Endothelial cell of umbilical vein (primary cell): ENCODE measurements at regions not wholly inside any gene's neighbourhood (a gene's known extent, or its start where the extent isn't known, plus 50 kb on each side); places are given as distances from the start of the nearest gene placed in this dataset.

Experiments
- BruUV-seq: library from RNA; stranded (reverse); fragments of 400-500 nt; replicated peaks from 2 replicates; lab custom pipeline; 2021; lab: Mats Ljungman, UMichigan
- CTCF ChIA-PET: fragments of 300-600, 350-600 bp; sonication (Branson Sonifier 250); formaldehyde crosslinking; loops from one replicate; lab custom pipeline; 2021; ENCODE audit warnings: antibody characterized with exemption, inconsistent platforms; lab: Charles Lee
- POLR2A ChIA-PET: fragments of 300-600, 350-600 bp; sonication (Branson Sonifier 250); formaldehyde crosslinking; loops from one replicate; lab custom pipeline; 2021; ENCODE audit warnings: antibody characterized with exemption, inconsistent platforms; lab: Charles Lee
- DNase-seq: peaks from one replicate; pipeline ENCODE4 v3.0.0-alpha.2; 2011; ENCODE audit warnings: low read depth, low spot score
- FAIRE-seq: peaks from 2 replicates; lab custom pipeline; 2011; peaks lifted over from hg19 to GRCh38; lab: Jason Lieb, UNC
- H2AFZ ChIP-seq: 2 replicates; pipeline ENCODE4 v1.6.0; 2012; ENCODE audit warnings: low read depth, low read length, control low read depth, inconsistent platforms
- H3K27ac ChIP-seq: 2 replicates; pipeline ENCODE4 v1.5.1; 2011; ENCODE audit warnings: low read depth, mild to moderate bottlenecking, control low read depth, low read length, moderate library complexity; ENCODE audit not compliant: insufficient read depth
- H3K27me3 ChIP-seq, 2 experiments: 2 replicates each; pipeline versions ENCODE4 v1.6.0 to v1.6.1; 2011; ENCODE audit warnings: low read length in 2 of 2, mixed read lengths in 1 of 2; ENCODE audit not compliant: control insufficient read depth in 2 of 2, insufficient read depth in 2 of 2
- H3K36me3 ChIP-seq, 2 experiments: 2 replicates in 1 of 2; 3 replicates in 1 of 2; pipeline ENCODE4 v1.5.1; 2011; ENCODE audit warnings: low read length in 2 of 2, mild to moderate bottlenecking in 1 of 2, moderate library complexity in 1 of 2; ENCODE audit not compliant: control insufficient read depth in 2 of 2, insufficient read depth in 2 of 2; ENCODE audit errors: extremely low read depth in 1 of 2
- H3K4me1 ChIP-seq: 3 replicates; pipeline ENCODE4 v1.5.1; 2011; ENCODE audit warnings: mild to moderate bottlenecking, low read length; ENCODE audit not compliant: control insufficient read depth, insufficient read depth; ENCODE audit errors: extremely low read depth
- H3K4me2 ChIP-seq: 2 replicates; pipeline ENCODE4 v1.6.1; 2011; ENCODE audit warnings: low read length, control low read depth, mixed read lengths; ENCODE audit not compliant: insufficient read depth
- H3K4me3 ChIP-seq, 3 experiments: fragments of 200-600 bp in 1 of 3; sonication (generic), shearing (Covaris generic) in 1 of 3; replicated peaks in 1 of 3; 2 replicates each; pipeline ENCODE4 v1.5.1; 2011 to 2016; ENCODE audit warnings: control low read depth in 3 of 3, low read length in 3 of 3, mild to moderate bottlenecking in 2 of 3, inconsistent platforms in 1 of 3, low read depth in 1 of 3, moderate library complexity in 1 of 3; ENCODE audit not compliant: insufficient read depth in 1 of 3
- H3K79me2 ChIP-seq: 2 replicates; pipeline ENCODE4 v1.6.0; 2012; ENCODE audit warnings: low read length, inconsistent platforms; ENCODE audit not compliant: control insufficient read depth, insufficient read depth
- H3K9ac ChIP-seq: replicated peaks from 2 replicates; pipeline ENCODE3; 2011; ENCODE audit warnings: low read length, control low read depth; ENCODE audit not compliant: insufficient read depth; ENCODE audit errors: extremely low read depth
- H3K9me1 ChIP-seq: replicated peaks from 3 replicates; pipeline ENCODE4 v1.6.0; 2011; ENCODE audit warnings: mild to moderate bottlenecking, low read length; ENCODE audit not compliant: control insufficient read depth, insufficient read depth; ENCODE audit errors: extremely low read depth
- H3K9me3 ChIP-seq: replicated peaks from 2 replicates; pipeline ENCODE4 v1.5.1; 2012; ENCODE audit warnings: low read length, inconsistent platforms; ENCODE audit not compliant: control insufficient read depth, insufficient read depth
- H4K20me1 ChIP-seq: replicated peaks from 2 replicates; pipeline ENCODE3; 2011; ENCODE audit warnings: mild to moderate bottlenecking, low read length; ENCODE audit not compliant: control insufficient read depth, insufficient read depth; ENCODE audit errors: extremely low read depth
- CTCF ChIP-seq, 2 donors: IDR thresholded peaks; 1 replicate in 1 of 2; 2 replicates in 1 of 2; pipeline ENCODE4 v1.5.1; 2011; ENCODE audit warnings: low read length in 2 of 2, mild to moderate bottlenecking in 2 of 2, moderate library complexity in 2 of 2, control low read depth in 1 of 2, inconsistent platforms in 1 of 2, low read depth in 1 of 2; ENCODE audit not compliant: insufficient read depth in 1 of 2; ENCODE audit errors: extremely low read depth in 1 of 2
- EZH2 ChIP-seq: IDR thresholded peaks from 2 replicates; pipeline ENCODE4 v1.6.1; 2012; ENCODE audit warnings: borderline replicate concordance, low read depth, mild to moderate bottlenecking, moderate library complexity, low read length, inconsistent platforms; ENCODE audit not compliant: severe bottlenecking
- FOS ChIP-seq: IDR thresholded peaks from 2 replicates; pipeline ENCODE4 v1.6.1; 2011; ENCODE audit warnings: mild to moderate bottlenecking, low read length, moderate library complexity, borderline replicate concordance; ENCODE audit not compliant: insufficient read depth
- GATA2 ChIP-seq: IDR thresholded peaks from 2 replicates; pipeline ENCODE4 v1.7.0; 2011; ENCODE audit warnings: low read depth, mild to moderate bottlenecking, moderate library complexity, mixed read lengths, low read length; ENCODE audit not compliant: insufficient read length, insufficient read depth
- JUN ChIP-seq: IDR thresholded peaks from 2 replicates; pipeline ENCODE4 v1.6.1; 2011; ENCODE audit warnings: borderline replicate concordance, low read depth; ENCODE audit not compliant: insufficient read length, insufficient read depth
- MAX ChIP-seq: IDR thresholded peaks from 2 replicates; pipeline ENCODE4 v1.6.1; 2011; ENCODE audit not compliant: insufficient read depth, insufficient read length
- MYC ChIP-seq: IDR thresholded peaks from one replicate; pipeline ENCODE4 v1.6.1; 2011; ENCODE audit warnings: mild to moderate bottlenecking, low read depth, low read length
- POLR2A ChIP-seq: IDR thresholded peaks from 2 replicates; pipeline ENCODE4 v1.6.1; 2012; ENCODE audit warnings: low read depth, mild to moderate bottlenecking, control low read depth, low read length
- POLR2AphosphoS5 ChIP-seq: IDR thresholded peaks from 2 replicates; pipeline ENCODE4 v1.6.1; 2012; ENCODE audit warnings: low read depth, mild to moderate bottlenecking, control low read depth, low read length, moderate library complexity; ENCODE audit not compliant: insufficient read depth
- dilution Hi-C: fragments of 300-500 bp; cut with MboI; formaldehyde crosslinking; loops from one replicate; pipeline ENCODE4 v1.15.0; 2019; ENCODE audit warnings: low sequenced_read_pairs; ENCODE audit not compliant: extremely low pct_ligation_motif_present
- intact Hi-C: fragments of 100-400 bp; cut with micrococcal nuclease; formaldehyde crosslinking; loops from one replicate; pipeline ENCODE4 v1.10.0; 2022

GRCh38 chr7:113684165-113684564 is 234.6 kb downstream of the PPP1R3A start:
- Histone ChIP-seq H3K27ac (no peak overlapping the region), H3K36me3 (no peaks in the 10 kb centered on the region), H4K20me1 (no peaks in the 10 kb centered on the region), H3K4me1 (no peaks in the 10 kb centered on the region), H3K9me3 (no peaks in the 10 kb centered on the region), H2AFZ (no peak overlapping the region), H3K9me1 (no peaks in the 10 kb centered on the region), H3K79me2 (no peaks in the 10 kb centered on the region), H3K9ac (no peak overlapping the region), H3K4me3 (no peak overlapping the region), H3K4me2 (no peak overlapping the region), H3K27me3 (no peaks in the 10 kb centered on the region)
- no TSS peak for BruUV-seq
- dilution Hi-C loops (no loop called here), intact Hi-C loops (no loop called here)
- POLR2A ChIA-PET, result no interaction called here
- no peak for FAIRE-seq
- CTCF ChIA-PET, result no interaction called here
- TF ChIP-seq FOS (no peak), MAX (no peak), POLR2AphosphoS5 (no peak), POLR2A (no peak), MYC (no peak), EZH2 (no peak), JUN (no peak), CTCF (IDR thresholded peaks at IDR 0.05; ENCODE audit: extremely low read depth in 1 of 2, insufficient read depth in 1 of 2, low read depth in 1 of 2, low read length in 2 of 2) (no peak), GATA2 (no peak)
- no peak for DNase-seq
